ENCODE measurements at regions not wholly inside any gene's neighbourhood (a gene's known extent, or its start where the extent isn't known, plus 50 kb on each side); places are given as distances from the start of the nearest gene placed in this dataset.

DNA sequence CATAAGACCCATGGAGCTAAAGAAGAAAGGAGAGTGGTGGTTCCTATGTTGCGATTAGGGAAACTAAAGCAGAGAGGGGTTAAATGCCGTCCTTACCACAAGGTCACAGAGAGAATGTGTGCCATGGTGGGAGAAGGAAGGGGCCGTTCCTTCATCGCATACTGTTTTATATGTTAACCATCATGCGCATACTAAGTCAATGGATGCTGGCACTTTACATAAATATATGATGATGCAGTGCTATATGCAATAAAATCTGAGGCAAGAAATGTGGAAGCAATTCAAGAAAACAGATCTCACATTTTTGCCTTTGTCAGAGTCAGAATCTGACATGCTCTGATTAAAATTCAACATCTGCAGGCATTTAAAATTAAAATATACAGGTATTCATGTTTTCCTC is 168.1 kb downstream of the BMP4 start:
- intact Hi-C loops (cut with micrococcal nuclease; ENCODE audit: unreplicated experiment): no loop called here
- no peaks in the 10 kb centered on the region for H3K79me2 ChIP-seq (ENCODE audit: low read depth)
- TF ChIP-seq, protein P1, sequence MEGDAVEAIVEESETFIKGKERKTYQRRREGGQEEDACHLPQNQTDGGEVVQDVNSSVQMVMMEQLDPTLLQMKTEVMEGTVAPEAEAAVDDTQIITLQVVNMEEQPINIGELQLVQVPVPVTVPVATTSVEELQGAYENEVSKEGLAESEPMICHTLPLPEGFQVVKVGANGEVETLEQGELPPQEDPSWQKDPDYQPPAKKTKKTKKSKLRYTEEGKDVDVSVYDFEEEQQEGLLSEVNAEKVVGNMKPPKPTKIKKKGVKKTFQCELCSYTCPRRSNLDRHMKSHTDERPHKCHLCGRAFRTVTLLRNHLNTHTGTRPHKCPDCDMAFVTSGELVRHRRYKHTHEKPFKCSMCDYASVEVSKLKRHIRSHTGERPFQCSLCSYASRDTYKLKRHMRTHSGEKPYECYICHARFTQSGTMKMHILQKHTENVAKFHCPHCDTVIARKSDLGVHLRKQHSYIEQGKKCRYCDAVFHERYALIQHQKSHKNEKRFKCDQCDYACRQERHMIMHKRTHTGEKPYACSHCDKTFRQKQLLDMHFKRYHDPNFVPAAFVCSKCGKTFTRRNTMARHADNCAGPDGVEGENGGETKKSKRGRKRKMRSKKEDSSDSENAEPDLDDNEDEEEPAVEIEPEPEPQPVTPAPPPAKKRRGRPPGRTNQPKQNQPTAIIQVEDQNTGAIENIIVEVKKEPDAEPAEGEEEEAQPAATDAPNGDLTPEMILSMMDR (conservative IDR thresholded peaks at IDR 0.05): no peak
- TF ChIP-seq EZH2 (IDR thresholded peaks at IDR 0.05; ENCODE audit: low read depth): no peak
- BruUV-seq (replicated peaks): no TSS peak
- ChIA-PET CTCF (no interaction called here), POLR2A (ENCODE audit: unreplicated experiment) (no interaction called here)
- H4K20me1 ChIP-seq (ENCODE audit: insufficient read depth): no peaks in the 10 kb centered on the region
- H3K4me2 ChIP-seq: no peak overlapping the region
- no peaks in the 10 kb centered on the region for H3K9me2 ChIP-seq (ENCODE audit: insufficient read depth)
- H3K9me3 ChIP-seq (ENCODE audit: insufficient read depth, low read depth): peaks cover 8% of the 10 kb centered on the region; the same call in 1 of the 2 replicates
- H2AFZ ChIP-seq: no peak overlapping the region
- no peaks in the 10 kb centered on the region; the same call in 1 of the 2 replicates for H3K4me1 ChIP-seq (replicated peaks; ENCODE audit: insufficient read depth)
- no peak overlapping the region for H3K27ac ChIP-seq
- H3K36me3 ChIP-seq (ENCODE audit: low read depth): no peaks in the 10 kb centered on the region
- H3F3A ChIP-seq (ENCODE audit: insufficient read depth, low read depth): no peaks in the 10 kb centered on the region
- no peaks in the 10 kb centered on the region for H3K27me3 ChIP-seq (ENCODE audit: insufficient read depth, low read depth)
- no peak for DNase-seq
- no peak overlapping the region for H3K4me3 ChIP-seq

DNA sequence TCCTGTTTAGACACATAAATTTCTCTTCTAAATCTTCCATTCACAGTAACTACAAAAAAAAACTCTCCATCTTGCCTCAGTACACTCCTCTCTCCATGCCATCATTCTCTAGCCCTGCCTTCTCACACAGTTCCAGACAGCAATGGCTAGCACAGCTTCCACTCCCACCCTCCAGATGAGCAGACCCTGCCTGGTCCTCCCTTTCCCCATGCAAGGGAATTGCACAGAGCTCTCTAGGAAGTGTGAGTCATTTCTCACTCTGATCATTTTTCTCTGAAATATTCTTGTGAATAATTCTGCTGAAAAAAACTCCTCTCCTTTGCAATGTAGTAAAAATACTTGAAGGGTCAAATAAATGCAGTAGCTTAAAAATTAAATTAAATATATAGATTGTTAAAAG is 170.6 kb downstream of the BMP4 start:
- ChIA-PET CTCF (no interaction called here), POLR2A (ENCODE audit: unreplicated experiment) (no interaction called here)

DNA sequence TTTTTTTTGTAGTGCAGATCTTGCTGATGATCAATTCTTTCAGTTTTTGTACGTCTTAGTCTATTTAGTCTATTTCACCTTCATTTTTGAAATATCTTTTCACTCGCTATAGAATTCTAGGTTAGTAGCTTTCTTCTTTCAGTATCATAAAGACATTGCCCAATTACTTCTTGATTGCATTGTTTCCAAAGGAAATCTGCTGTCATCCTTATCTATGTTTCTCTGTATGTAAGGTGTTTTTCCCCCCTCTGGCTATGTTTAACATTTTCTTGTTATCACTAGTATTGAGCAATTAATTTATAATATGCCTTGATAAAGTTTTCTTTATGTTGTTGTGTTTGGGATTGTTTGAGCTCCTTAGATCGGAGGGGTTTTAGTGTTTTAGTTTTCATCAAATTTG is 171.9 kb downstream of the BMP4 start:
- Histone ChIP-seq H3K4me3 (no peak overlapping the region), H3K27me3 (ENCODE audit: insufficient read depth, low read depth) (no peaks in the 10 kb centered on the region), H3K4me2 (no peak overlapping the region), H2AFZ (no peak overlapping the region), H3K9me2 (ENCODE audit: insufficient read depth) (no peaks in the 10 kb centered on the region), H3K4me1 (replicated peaks; ENCODE audit: insufficient read depth) (no peaks in the 10 kb centered on the region), H3K79me2 (ENCODE audit: low read depth) (no peaks in the 10 kb centered on the region), H3F3A (ENCODE audit: insufficient read depth, low read depth) (no peaks in the 10 kb centered on the region), H4K20me1 (ENCODE audit: insufficient read depth) (no peaks in the 10 kb centered on the region), H3K27ac (no peak overlapping the region), H3K36me3 (ENCODE audit: low read depth) (no peaks in the 10 kb centered on the region), H3K9me3 (ENCODE audit: insufficient read depth, low read depth) (peaks cover 8% of the 10 kb centered on the region; the same call in 1 of the 2 replicates)
- ChIA-PET CTCF (no interaction called here), POLR2A (ENCODE audit: unreplicated experiment) (interaction anchor here (0.5 kb wide), 1 partner anchor 110 kb away, joined by 3 read pairs; no protein-coding TSS in a partner anchor)
- intact Hi-C loops (cut with micrococcal nuclease; ENCODE audit: unreplicated experiment): no loop called here
- BruUV-seq (replicated peaks): no TSS peak
- DNase-seq: no peak
- TF ChIP-seq, protein P1 (conservative IDR thresholded peaks at IDR 0.05): no peak
- no peak for TF ChIP-seq EZH2 (IDR thresholded peaks at IDR 0.05; ENCODE audit: low read depth)

More for the DNA sequence above, 170.6 kb downstream of the BMP4 start:
- peaks cover 8% of the 10 kb centered on the region; the same call in 1 of the 2 replicates for H3K9me3 ChIP-seq (ENCODE audit: insufficient read depth, low read depth)
- no peak for DNase-seq
- H3F3A ChIP-seq (ENCODE audit: insufficient read depth, low read depth): no peaks in the 10 kb centered on the region
- no peak overlapping the region for H3K4me2 ChIP-seq
- H3K27ac ChIP-seq: no peak overlapping the region
- TF ChIP-seq, protein P1 (conservative IDR thresholded peaks at IDR 0.05): no peak
- TF ChIP-seq EZH2 (IDR thresholded peaks at IDR 0.05; ENCODE audit: low read depth): no peak
- H3K27me3 ChIP-seq (ENCODE audit: insufficient read depth, low read depth): no peaks in the 10 kb centered on the region
- H2AFZ ChIP-seq: no peak overlapping the region
- no peaks in the 10 kb centered on the region for H3K9me2 ChIP-seq (ENCODE audit: insufficient read depth)
- no peaks in the 10 kb centered on the region for H3K36me3 ChIP-seq (ENCODE audit: low read depth)
- BruUV-seq (replicated peaks): no TSS peak
- H3K4me1 ChIP-seq (replicated peaks; ENCODE audit: insufficient read depth): no peaks in the 10 kb centered on the region
- intact Hi-C loops (cut with micrococcal nuclease; ENCODE audit: unreplicated experiment): no loop called here
- no peak overlapping the region for H3K4me3 ChIP-seq
- H3K79me2 ChIP-seq (ENCODE audit: low read depth): no peaks in the 10 kb centered on the region
- no peaks in the 10 kb centered on the region for H4K20me1 ChIP-seq (ENCODE audit: insufficient read depth)
